COLO668 (cell line): ENCODE measurements at regions not wholly inside any gene's neighbourhood (a gene's known extent, or its start where the extent isn't known, plus 50 kb on each side); places are given as distances from the start of the nearest gene placed in this dataset.
"Not testable (repeated sequence)": the region's sequence is repeated elsewhere in the genome, so short reads cannot be mapped to it uniquely, and the experiment has no call there.

ENCODE experiments used
- DNase-seq: peaks from one replicate; lab custom pipeline; 2025; ENCODE audit not compliant: unreplicated experiment; lab: John Stamatoyannopoulos, UW

GRCh38 chr1:55904541-55904940 is 674.8 kb downstream of the PLPP3 start:
- no peak for DNase-seq

GRCh38 chr1:55898181-55898580 is 681.2 kb downstream of the PLPP3 start:
- no peak for DNase-seq

GRCh38 chr1:55896210-55896609 is 681.0 kb upstream of the USP24 start:
- no peak for DNase-seq

GRCh38 chr1:55894521-55894920 is 679.4 kb upstream of the USP24 start:
- no peak for DNase-seq

- no peak for DNase-seq
Measured at GRCh38 chr1:55893155-55893554, 678.0 kb upstream of the USP24 start.

GRCh38 chr1:55888685-55889317 is 673.6 kb upstream of the USP24 start:
- DNase-seq: no peak

GRCh38 chr1:55886856-55887712 is 671.9 kb upstream of the USP24 start:
- DNase-seq: no peak

- no peak for DNase-seq
Measured at GRCh38 chr1:55885619-55886018, 670.5 kb upstream of the USP24 start.

- DNase-seq: no peak
Measured at GRCh38 chr1:55882931-55883330, 667.8 kb upstream of the USP24 start.

- no peak for DNase-seq
Measured at GRCh38 chr1:55879346-55879745, 664.2 kb upstream of the USP24 start.

- DNase-seq: no peak
Measured at GRCh38 chr1:55877437-55878232, 662.5 kb upstream of the USP24 start.

GRCh38 chr1:55876276-55877060 is 661.3 kb upstream of the USP24 start:
- DNase-seq: no peak

- DNase-seq: no peak
Measured at GRCh38 chr1:55870106-55870505, 654.9 kb upstream of the USP24 start.

GRCh38 chr1:55869065-55869464 is 653.9 kb upstream of the USP24 start:
- DNase-seq: peak; percentile 91

- peak; percentile 36 for DNase-seq
Measured at GRCh38 chr1:55868026-55868425, 652.9 kb upstream of the USP24 start.

GRCh38 chr1:55867304-55867843 is 652.2 kb upstream of the USP24 start:
- no peak for DNase-seq

GRCh38 chr1:55865778-55866177 is 650.6 kb upstream of the USP24 start:
- not testable (repeated sequence) for DNase-seq

GRCh38 chr1:55864251-55864650 is 649.1 kb upstream of the USP24 start:
- no peak for DNase-seq

- no peak for DNase-seq
Measured at GRCh38 chr1:55861676-55862340, 646.6 kb upstream of the USP24 start.
